Astrocyte (in vitro differentiated cells and primary cell): ENCODE measurements at regions not wholly inside any gene's neighbourhood (a gene's known extent, or its start where the extent isn't known, plus 50 kb on each side); places are given as distances from the start of the nearest gene placed in this dataset.

Experiments used
- EZH2 ChIP-seq: IDR thresholded peaks from 2 replicates; pipeline ENCODE4 v1.6.1; 2012; ENCODE audit warnings: mild to moderate bottlenecking, low read length, inconsistent platforms; ENCODE audit not compliant: insufficient read depth
- TF ChIP-seq, protein P1 (sequence below): IDR thresholded peaks from 2 replicates; pipeline ENCODE4 v1.5.1; 2011; ENCODE audit warnings: low read depth, mild to moderate bottlenecking, inconsistent platforms, low read length, moderate library complexity; ENCODE audit not compliant: insufficient read depth

DNA sequence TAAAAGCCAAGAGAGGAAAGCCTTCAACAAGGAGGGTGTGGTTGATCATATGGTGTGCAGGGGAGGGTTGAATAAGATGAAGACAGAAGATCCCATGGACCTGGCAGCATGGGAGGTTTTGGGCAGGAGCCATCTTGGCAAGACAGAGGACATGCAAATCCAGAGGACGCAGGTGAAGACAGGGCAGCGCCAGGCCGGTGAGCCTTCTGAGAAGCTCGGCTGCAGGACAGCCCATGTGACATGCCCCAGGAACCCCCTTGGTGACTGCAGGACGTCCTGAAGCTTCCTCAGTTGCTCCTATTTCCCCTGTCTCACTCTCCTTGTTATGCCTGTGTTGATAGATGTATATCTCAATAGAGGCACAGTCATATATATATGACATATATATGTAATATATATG, 159.4 kb downstream of the GADD45G start:
- TF ChIP-seq, protein P1, sequence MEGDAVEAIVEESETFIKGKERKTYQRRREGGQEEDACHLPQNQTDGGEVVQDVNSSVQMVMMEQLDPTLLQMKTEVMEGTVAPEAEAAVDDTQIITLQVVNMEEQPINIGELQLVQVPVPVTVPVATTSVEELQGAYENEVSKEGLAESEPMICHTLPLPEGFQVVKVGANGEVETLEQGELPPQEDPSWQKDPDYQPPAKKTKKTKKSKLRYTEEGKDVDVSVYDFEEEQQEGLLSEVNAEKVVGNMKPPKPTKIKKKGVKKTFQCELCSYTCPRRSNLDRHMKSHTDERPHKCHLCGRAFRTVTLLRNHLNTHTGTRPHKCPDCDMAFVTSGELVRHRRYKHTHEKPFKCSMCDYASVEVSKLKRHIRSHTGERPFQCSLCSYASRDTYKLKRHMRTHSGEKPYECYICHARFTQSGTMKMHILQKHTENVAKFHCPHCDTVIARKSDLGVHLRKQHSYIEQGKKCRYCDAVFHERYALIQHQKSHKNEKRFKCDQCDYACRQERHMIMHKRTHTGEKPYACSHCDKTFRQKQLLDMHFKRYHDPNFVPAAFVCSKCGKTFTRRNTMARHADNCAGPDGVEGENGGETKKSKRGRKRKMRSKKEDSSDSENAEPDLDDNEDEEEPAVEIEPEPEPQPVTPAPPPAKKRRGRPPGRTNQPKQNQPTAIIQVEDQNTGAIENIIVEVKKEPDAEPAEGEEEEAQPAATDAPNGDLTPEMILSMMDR, result no peak
- no peak for TF ChIP-seq EZH2
